Mucosa of descending colon (tissue), 3 donors: ENCODE measurements at regions not wholly inside any gene's neighbourhood (a gene's known extent, or its start where the extent isn't known, plus 50 kb on each side); places are given as distances from the start of the nearest gene placed in this dataset.

Experiments
- ATAC-seq: fragments of 200-7000 bp; cut with Tn5 transposase; one replicate; pipeline ENCODE4 v1.9.1; 2020; ENCODE audit warnings: mild to moderate bottlenecking, moderate library complexity
- DNase-seq, 3 donors: peaks; one replicate each; pipeline ENCODE4 v3.0.0-alpha.2; 2020
- H3K36me3 ChIP-seq: fragments of 200-600 bp; one replicate; pipeline ENCODE4 v1.8.0; 2021; ENCODE audit warnings: low read depth, mild to moderate bottlenecking
- H3K4me1 ChIP-seq: fragments of 200-600 bp; one replicate; pipeline ENCODE4 v1.8.0; 2021; ENCODE audit warnings: low read depth, mild to moderate bottlenecking
- H3K4me3 ChIP-seq: fragments of 200-600 bp; one replicate; pipeline ENCODE4 v1.8.0; 2021; ENCODE audit warnings: mild to moderate bottlenecking
- H3K9me3 ChIP-seq: fragments of 200-600 bp; one replicate; pipeline ENCODE4 v1.8.0; 2021; ENCODE audit warnings: mild to moderate bottlenecking
- intact Hi-C, 2 donors: fragments of 100-400 bp; cut with DNase I in 1 of 2; cut with micrococcal nuclease in 1 of 2; formaldehyde crosslinking; loops; one replicate each; pipeline versions ENCODE4 v1.11.0 to v1.11.1; 2022; cut with DNase I, micrococcal nuclease
- TF ChIP-seq, protein P1 (sequence below): fragments of 200-600 bp; IDR thresholded peaks from one replicate; pipeline ENCODE4 v1.8.0; 2022; ENCODE audit warnings: antibody characterized with exemption, mild to moderate bottlenecking
- donor health status: DM: no; HTN: no; CAD: no; lungs with moderate emphysema.
- donor health status: DM: no; HTN: no; CAD: no.
- donor health status: DM: no; HTN: yes; CAD: no.

DNA sequence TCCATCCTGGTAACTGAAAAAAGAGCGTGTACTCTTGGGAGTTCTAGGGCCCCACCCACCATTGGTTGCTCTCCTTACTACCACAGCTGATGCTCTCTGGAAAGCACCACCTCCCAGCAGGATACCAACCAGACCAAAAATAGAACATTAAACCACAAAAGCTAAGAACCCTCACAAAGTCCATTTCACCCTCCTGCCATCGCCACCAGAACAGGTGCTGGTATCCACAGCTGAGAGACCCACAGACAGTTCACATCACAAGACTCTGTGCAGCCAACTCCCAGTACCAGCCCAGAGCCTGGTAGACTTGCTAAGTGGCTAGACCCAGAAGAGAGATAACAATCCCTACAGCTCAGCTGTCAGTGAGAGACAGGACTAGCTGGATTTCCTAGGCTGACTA, 240.6 kb downstream of the PABPC4L start:
- no peaks in the 10 kb centered on the region for H3K36me3 ChIP-seq
- TF ChIP-seq, protein P1, sequence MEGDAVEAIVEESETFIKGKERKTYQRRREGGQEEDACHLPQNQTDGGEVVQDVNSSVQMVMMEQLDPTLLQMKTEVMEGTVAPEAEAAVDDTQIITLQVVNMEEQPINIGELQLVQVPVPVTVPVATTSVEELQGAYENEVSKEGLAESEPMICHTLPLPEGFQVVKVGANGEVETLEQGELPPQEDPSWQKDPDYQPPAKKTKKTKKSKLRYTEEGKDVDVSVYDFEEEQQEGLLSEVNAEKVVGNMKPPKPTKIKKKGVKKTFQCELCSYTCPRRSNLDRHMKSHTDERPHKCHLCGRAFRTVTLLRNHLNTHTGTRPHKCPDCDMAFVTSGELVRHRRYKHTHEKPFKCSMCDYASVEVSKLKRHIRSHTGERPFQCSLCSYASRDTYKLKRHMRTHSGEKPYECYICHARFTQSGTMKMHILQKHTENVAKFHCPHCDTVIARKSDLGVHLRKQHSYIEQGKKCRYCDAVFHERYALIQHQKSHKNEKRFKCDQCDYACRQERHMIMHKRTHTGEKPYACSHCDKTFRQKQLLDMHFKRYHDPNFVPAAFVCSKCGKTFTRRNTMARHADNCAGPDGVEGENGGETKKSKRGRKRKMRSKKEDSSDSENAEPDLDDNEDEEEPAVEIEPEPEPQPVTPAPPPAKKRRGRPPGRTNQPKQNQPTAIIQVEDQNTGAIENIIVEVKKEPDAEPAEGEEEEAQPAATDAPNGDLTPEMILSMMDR: no peak

DNA sequence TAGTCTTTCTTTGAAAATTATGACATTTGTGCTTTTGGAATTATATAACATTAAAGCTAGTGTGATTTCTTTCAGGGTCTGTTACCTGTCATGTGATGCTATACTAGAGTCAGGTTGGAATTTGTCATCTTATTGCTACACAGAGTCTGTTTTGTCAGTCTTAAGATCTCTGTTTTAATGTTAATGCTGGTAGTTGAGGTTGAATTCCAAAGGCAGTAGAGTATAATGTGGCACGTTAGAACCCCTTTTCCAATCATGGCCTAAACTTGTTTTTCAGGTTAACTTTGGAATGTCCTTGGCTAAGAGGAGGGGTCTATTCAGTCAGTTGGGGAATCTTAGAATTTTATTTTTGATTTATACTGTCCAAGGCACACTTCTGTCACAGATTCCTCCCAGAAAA, 258.5 kb downstream of the PABPC4L start:
- DNase-seq (no peak), ATAC-seq (no peak)
- Histone ChIP-seq H3K9me3 (no peaks in the 10 kb centered on the region), H3K36me3 (no peaks in the 10 kb centered on the region), H3K4me3 (no peak overlapping the region), H3K4me1 (no peaks in the 10 kb centered on the region)
- TF ChIP-seq, protein P1: no peak
- intact Hi-C loops: no loop called here

More for the DNA sequence above, 240.6 kb downstream of the PABPC4L start:
- no peak overlapping the region for H3K4me3 ChIP-seq
- H3K9me3 ChIP-seq: peaks cover 15% of the 10 kb centered on the region
- DNase-seq (no peak), ATAC-seq (no peak)
- intact Hi-C loops: no loop called here
- H3K4me1 ChIP-seq: no peaks in the 10 kb centered on the region

DNA sequence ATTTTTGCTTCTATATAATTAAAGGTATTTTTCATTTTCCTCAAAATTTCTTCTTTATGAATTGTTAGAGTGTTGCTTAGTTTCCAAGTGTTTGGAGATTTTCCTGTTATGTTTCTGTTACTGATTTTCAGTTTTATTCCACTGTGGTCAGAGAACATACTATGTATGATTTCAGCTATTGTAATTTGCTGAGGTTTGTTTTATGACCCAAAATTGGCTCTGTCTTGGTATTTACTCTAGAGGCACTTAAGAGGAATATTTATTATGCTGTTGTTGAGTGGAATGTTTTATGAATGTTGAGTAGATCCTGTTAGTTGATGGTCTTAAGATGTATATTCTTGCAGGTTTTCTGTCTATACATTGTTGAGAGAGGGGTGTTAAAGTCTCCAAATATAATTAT, 263.5 kb downstream of the PABPC4L start:
- no peak for ATAC-seq
- H3K36me3 ChIP-seq: no peaks in the 10 kb centered on the region
- DNase-seq: no peak
- no peaks in the 10 kb centered on the region for H3K4me1 ChIP-seq
- intact Hi-C loops: no loop called here
- H3K9me3 ChIP-seq: no peaks in the 10 kb centered on the region
- TF ChIP-seq, protein P1: no peak
- H3K4me3 ChIP-seq: no peak overlapping the region

DNA sequence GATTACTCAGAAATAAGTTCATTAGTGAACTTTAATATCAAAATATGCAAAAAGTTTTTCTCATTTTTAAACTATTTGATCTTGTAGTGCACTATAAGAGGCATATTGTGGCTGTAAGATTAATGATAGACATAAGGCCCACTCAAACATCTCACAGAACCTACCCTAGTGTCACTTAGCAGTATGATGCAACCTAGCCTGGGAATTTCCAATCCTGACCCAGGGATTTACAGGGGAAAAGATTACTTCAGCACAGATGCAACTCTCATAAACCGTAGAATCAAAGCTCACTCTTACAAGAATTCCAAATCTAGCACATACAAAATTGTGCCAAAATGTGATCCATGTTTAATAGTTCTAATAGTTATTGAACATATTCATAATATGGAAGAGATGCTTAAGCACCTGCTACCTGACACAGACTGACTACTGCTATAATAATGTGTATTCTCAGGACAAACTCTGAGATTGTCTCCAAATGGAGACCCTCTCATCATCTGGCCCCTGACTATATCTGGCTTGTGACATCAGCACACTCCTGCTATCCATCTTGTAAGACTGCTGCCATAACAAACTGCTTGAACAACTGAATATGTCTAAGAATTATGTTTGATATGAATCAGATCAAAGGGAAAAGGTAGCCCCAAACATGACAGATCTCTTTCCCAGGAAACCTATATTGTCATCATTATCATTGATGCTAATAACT, 271.9 kb downstream of the PABPC4L start:
- intact Hi-C loops: no loop called here
- no peaks in the 10 kb centered on the region for H3K9me3 ChIP-seq
- no peak for ATAC-seq
- no peak for DNase-seq
- H3K36me3 ChIP-seq: no peaks in the 10 kb centered on the region
- TF ChIP-seq, protein P1: no peak
- no peak overlapping the region for H3K4me3 ChIP-seq
- H3K4me1 ChIP-seq: no peaks in the 10 kb centered on the region

DNA sequence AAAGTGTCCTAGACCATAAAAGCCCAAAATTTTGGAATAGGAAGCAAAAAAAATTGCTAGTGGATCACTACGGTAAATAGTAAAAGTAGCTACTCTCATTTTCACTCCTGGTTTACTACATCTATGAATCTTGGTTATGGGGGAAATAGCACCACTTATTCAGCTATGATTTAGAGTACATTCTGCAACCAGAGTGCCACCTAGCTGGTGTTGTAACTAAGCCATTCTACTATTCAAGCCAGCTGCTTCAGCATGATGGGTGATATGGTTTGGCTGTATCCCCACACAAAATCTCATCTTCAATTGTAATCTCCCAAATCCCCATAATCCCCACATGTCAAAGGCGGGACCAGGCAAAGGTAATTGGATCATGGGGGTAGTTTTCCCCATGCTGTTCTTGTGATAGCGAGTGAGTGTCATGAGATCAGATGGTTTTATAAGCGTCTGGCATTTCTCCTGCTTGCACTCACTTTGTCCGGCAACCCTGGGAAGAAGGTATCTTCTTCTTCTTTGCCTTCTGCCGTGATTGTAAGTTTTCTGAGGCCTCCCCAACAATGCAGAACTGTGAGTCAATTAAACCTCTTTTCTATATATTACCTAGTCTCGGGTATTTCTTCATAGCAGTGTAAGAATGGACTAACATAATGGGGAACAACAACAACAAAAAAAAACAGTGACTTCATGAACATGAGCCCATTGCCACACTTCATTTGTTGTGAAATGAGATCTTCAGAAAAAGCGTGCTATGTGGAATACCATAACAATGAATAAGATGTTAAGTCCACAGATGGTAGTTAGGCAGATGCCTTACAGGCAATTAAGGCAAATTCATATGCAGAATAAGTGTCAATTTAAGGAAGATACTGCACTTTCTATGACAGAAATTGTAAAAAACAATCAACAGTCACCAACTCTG, 280.1 kb downstream of the PABPC4L start:
- no peak for ATAC-seq
- DNase-seq: no peak
- no peaks in the 10 kb centered on the region for H3K4me1 ChIP-seq
- H3K36me3 ChIP-seq: no peaks in the 10 kb centered on the region
- intact Hi-C loops: no loop called here
- no peaks in the 10 kb centered on the region for H3K9me3 ChIP-seq
- TF ChIP-seq, protein P1: no peak
- no peak overlapping the region for H3K4me3 ChIP-seq
